ENCODE measurements at regions not wholly inside any gene's neighbourhood (a gene's known extent, or its start where the extent isn't known, plus 50 kb on each side); places are given as distances from the start of the nearest gene placed in this dataset.

DNA sequence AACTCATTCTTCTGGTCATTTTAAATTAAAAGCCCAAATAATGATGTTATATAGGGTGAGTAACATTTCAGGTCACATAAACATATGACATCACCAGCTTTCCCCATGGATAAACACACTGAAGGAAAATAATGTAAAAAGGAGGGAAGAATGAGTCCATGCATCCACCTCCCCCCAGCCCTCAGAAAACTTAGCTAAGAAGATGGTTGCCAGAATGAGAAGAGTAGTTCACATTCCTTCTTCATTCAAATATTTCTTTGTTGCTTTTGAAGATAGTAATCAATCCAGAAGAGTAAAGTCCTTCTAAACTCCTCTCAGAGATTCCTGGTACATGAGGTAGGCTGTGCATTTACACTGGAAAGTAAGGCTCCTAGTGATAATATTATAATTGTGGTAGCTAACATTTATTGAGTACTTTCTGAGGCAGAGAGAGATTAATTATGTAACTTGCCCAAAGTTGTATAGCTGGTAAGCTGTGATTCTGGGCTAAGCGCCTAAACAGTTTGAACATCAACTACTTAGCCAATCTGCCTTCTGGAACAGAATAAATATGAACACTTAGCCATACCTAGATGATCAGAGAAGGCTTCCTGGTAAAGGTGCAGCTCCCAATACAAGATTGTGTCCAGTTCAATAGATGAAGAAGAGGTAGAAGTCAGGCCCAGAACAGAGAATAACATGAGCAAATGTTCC lies 256.7 kb upstream of the FN1 start:
- TF ChIP-seq, protein P1, sequence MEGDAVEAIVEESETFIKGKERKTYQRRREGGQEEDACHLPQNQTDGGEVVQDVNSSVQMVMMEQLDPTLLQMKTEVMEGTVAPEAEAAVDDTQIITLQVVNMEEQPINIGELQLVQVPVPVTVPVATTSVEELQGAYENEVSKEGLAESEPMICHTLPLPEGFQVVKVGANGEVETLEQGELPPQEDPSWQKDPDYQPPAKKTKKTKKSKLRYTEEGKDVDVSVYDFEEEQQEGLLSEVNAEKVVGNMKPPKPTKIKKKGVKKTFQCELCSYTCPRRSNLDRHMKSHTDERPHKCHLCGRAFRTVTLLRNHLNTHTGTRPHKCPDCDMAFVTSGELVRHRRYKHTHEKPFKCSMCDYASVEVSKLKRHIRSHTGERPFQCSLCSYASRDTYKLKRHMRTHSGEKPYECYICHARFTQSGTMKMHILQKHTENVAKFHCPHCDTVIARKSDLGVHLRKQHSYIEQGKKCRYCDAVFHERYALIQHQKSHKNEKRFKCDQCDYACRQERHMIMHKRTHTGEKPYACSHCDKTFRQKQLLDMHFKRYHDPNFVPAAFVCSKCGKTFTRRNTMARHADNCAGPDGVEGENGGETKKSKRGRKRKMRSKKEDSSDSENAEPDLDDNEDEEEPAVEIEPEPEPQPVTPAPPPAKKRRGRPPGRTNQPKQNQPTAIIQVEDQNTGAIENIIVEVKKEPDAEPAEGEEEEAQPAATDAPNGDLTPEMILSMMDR (conservative IDR thresholded peaks at IDR 0.05; ENCODE audit: low read length), result no peak
- TF ChIP-seq EZH2phosphoT487 (IDR thresholded peaks at IDR 0.05; ENCODE audit: borderline replicate concordance), result no peak
- no peaks in the 10 kb centered on the region for H3K36me3 ChIP-seq (ENCODE audit: insufficient read depth, low read length)
- no peaks in the 10 kb centered on the region for H4K20me1 ChIP-seq (ENCODE audit: insufficient read depth, low read length, poor library complexity, severe bottlenecking)
- H2AFZ ChIP-seq (ENCODE audit: low read length), result no peak overlapping the region
- H3K27me3 ChIP-seq (ENCODE audit: insufficient read depth, low read length, poor library complexity, severe bottlenecking), result no peaks in the 10 kb centered on the region
- H3K79me2 ChIP-seq (ENCODE audit: insufficient read depth, low read length), result no peaks in the 10 kb centered on the region
- no peaks in the 10 kb centered on the region for H3K9me2 ChIP-seq (replicated peaks; ENCODE audit: low read depth, low read length)
- H3K4me3 ChIP-seq (ENCODE audit: low read length, poor library complexity, severe bottlenecking), result no peak overlapping the region
- H3K9me3 ChIP-seq (ENCODE audit: insufficient read depth, low read depth, low read length), result no peaks in the 10 kb centered on the region
- no peak overlapping the region for H3K9ac ChIP-seq (ENCODE audit: low read depth, low read length, poor library complexity, severe bottlenecking)
- no peaks in the 10 kb centered on the region for H3F3A ChIP-seq (ENCODE audit: low read depth)
- H3K4me1 ChIP-seq (ENCODE audit: insufficient read depth, low read length, poor library complexity, severe bottlenecking), result no peaks in the 10 kb centered on the region
- no peak overlapping the region for H3K4me2 ChIP-seq (ENCODE audit: low read depth, low read length, poor library complexity, severe bottlenecking)

DNA sequence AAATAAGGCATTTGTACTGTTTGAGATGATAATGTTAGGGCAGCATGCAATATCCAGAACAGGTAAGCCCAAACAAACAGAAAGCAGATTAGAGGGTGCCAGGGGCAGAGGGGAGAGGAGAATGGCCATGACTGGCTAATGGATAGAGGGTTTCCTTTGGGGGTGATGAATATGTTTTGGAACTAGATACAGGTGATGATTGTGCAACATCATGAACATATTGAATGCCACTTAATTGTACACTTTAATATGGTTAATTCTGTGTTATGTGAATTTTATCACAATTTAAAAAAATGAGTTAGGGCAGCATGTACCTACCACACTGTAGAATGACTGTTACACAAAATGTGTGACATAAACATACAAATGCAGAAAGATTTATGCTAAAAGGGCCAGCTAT lies 255.5 kb upstream of the FN1 start:
- Histone ChIP-seq H3K9me3 (ENCODE audit: insufficient read depth, low read depth, low read length) (no peaks in the 10 kb centered on the region), H3F3A (ENCODE audit: low read depth) (no peaks in the 10 kb centered on the region), H4K20me1 (ENCODE audit: insufficient read depth, low read length, poor library complexity, severe bottlenecking) (no peaks in the 10 kb centered on the region), H3K4me1 (ENCODE audit: insufficient read depth, low read length, poor library complexity, severe bottlenecking) (no peaks in the 10 kb centered on the region), H3K4me3 (ENCODE audit: low read length, poor library complexity, severe bottlenecking) (no peak overlapping the region), H3K79me2 (ENCODE audit: insufficient read depth, low read length) (no peaks in the 10 kb centered on the region), H3K27me3 (ENCODE audit: insufficient read depth, low read length, poor library complexity, severe bottlenecking) (no peaks in the 10 kb centered on the region), H3K9ac (ENCODE audit: low read depth, low read length, poor library complexity, severe bottlenecking) (no peak overlapping the region), H2AFZ (ENCODE audit: low read length) (no peak overlapping the region), H3K9me2 (replicated peaks; ENCODE audit: low read depth, low read length) (no peaks in the 10 kb centered on the region), H3K36me3 (ENCODE audit: insufficient read depth, low read length) (no peaks in the 10 kb centered on the region), H3K4me2 (ENCODE audit: low read depth, low read length, poor library complexity, severe bottlenecking) (no peak overlapping the region)
- TF ChIP-seq EZH2phosphoT487 (IDR thresholded peaks at IDR 0.05; ENCODE audit: borderline replicate concordance), result no peak
- TF ChIP-seq, protein P1 (conservative IDR thresholded peaks at IDR 0.05; ENCODE audit: low read length), result no peak

DNA sequence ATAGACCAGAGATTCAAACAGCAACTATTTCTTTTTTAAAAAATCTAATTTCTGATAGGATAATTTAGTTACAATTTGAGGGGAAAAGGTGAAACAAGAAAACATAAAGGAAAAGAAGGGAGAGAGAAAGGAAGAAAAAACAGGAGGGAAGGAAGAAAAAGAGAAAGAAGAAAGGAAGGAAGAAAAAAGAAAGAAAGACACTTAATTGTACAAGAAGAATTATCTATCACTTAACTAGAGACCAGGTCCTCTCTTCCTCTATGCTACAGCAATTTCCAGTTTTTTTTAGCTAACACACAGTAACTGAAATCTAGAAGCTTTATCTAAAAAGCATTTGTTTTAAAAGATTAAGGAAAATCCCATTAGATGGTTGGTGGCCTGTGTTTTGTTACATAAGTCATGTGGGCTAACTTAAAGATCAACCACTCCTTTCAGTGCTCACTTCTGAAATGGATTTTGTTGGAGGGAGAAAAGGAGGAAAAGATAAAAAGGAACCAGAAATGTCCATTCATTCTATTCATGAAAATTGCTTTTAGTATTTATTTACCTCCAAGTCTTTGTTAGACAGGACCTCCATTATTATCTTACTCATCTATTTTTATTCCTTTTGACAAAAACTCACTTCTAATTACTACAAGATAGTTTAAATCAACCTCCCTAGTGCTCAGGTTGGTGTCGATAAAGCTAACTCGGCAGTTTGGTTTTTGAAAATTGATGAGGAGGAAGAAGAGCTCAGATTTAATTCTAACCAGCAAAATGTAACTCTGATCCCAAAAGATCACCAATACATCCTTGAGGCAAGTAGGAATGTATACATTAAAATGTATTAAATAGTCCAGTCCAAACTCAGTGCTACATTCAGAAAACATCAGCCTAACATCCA lies 251.5 kb upstream of the FN1 start:
- TF ChIP-seq, protein P1 (conservative IDR thresholded peaks at IDR 0.05; ENCODE audit: low read length), result no peak
- no peak for TF ChIP-seq EZH2phosphoT487 (IDR thresholded peaks at IDR 0.05; ENCODE audit: borderline replicate concordance)
- H3K36me3 ChIP-seq (ENCODE audit: insufficient read depth, low read length), result no peaks in the 10 kb centered on the region
- no peaks in the 10 kb centered on the region for H4K20me1 ChIP-seq (ENCODE audit: insufficient read depth, low read length, poor library complexity, severe bottlenecking)
- no peak overlapping the region for H3K4me3 ChIP-seq (ENCODE audit: low read length, poor library complexity, severe bottlenecking)
- no peaks in the 10 kb centered on the region for H3K79me2 ChIP-seq (ENCODE audit: insufficient read depth, low read length)
- H3K9me3 ChIP-seq (ENCODE audit: insufficient read depth, low read depth, low read length), result no peaks in the 10 kb centered on the region
- no peaks in the 10 kb centered on the region for H3K4me1 ChIP-seq (ENCODE audit: insufficient read depth, low read length, poor library complexity, severe bottlenecking)
- H2AFZ ChIP-seq (ENCODE audit: low read length), result no peak overlapping the region
- no peaks in the 10 kb centered on the region for H3F3A ChIP-seq (ENCODE audit: low read depth)
- H3K4me2 ChIP-seq (ENCODE audit: low read depth, low read length, poor library complexity, severe bottlenecking), result no peak overlapping the region
- no peaks in the 10 kb centered on the region for H3K9me2 ChIP-seq (replicated peaks; ENCODE audit: low read depth, low read length)
- H3K27me3 ChIP-seq (ENCODE audit: insufficient read depth, low read length, poor library complexity, severe bottlenecking), result no peaks in the 10 kb centered on the region
- H3K9ac ChIP-seq (ENCODE audit: low read depth, low read length, poor library complexity, severe bottlenecking), result no peak overlapping the region
